Loucy (cell line): ENCODE measurements at regions not wholly inside any gene's neighbourhood (a gene's known extent, or its start where the extent isn't known, plus 50 kb on each side); places are given as distances from the start of the nearest gene placed in this dataset.

Experiments
- H2AFZ ChIP-seq: fragments of 200-600 bp; sonication (generic); 2 replicates; pipeline ENCODE4 v1.6.0; 2016; ENCODE audit warnings: antibody characterized with exemption, mild to moderate bottlenecking, low read length, moderate library complexity
- H3F3A ChIP-seq: fragments of 200-600 bp; 2 replicates; pipeline ENCODE4 v1.6.0; 2016; ENCODE audit warnings: antibody characterized with exemption, low read depth, mild to moderate bottlenecking
- H3K27me3 ChIP-seq: fragments of 200-600 bp; sonication (generic); 2 replicates; pipeline ENCODE4 v1.6.1; 2014; ENCODE audit warnings: low read length, mild to moderate bottlenecking; ENCODE audit not compliant: insufficient read depth, poor library complexity, severe bottlenecking
- H3K36me3 ChIP-seq: fragments of 200-600 bp; sonication (generic); 2 replicates; pipeline ENCODE4 v1.6.1; 2016; ENCODE audit warnings: low read length; ENCODE audit not compliant: insufficient read depth
- H3K4me1 ChIP-seq: fragments of 200-600 bp; sonication (generic); 2 replicates; pipeline ENCODE4 v1.5.1; 2014; ENCODE audit warnings: low read length, mild to moderate bottlenecking; ENCODE audit not compliant: insufficient read depth, poor library complexity, severe bottlenecking
- H3K4me2 ChIP-seq: fragments of 200-600 bp; sonication (generic); 2 replicates; pipeline ENCODE4 v1.6.0; 2014; ENCODE audit warnings: antibody characterized with exemption, low read length, low read depth, mild to moderate bottlenecking; ENCODE audit not compliant: poor library complexity, severe bottlenecking
- H3K4me3 ChIP-seq: fragments of 200-600 bp; sonication (generic); 2 replicates; pipeline ENCODE4 v1.5.1; 2014; ENCODE audit warnings: low read length, mild to moderate bottlenecking, mixed read lengths; ENCODE audit not compliant: poor library complexity, severe bottlenecking
- H3K79me2 ChIP-seq: fragments of 200-600 bp; sonication (generic); 2 replicates; pipeline ENCODE4 v1.6.1; 2014; ENCODE audit warnings: low read length; ENCODE audit not compliant: insufficient read depth
- H3K9ac ChIP-seq: fragments of 200-600 bp; sonication (generic); 2 replicates; pipeline ENCODE4 v1.6.0; 2014; ENCODE audit warnings: mild to moderate bottlenecking, low read depth, low read length, moderate library complexity; ENCODE audit not compliant: poor library complexity, severe bottlenecking
- H3K9me2 ChIP-seq: fragments of 200-600 bp; sonication (generic); replicated peaks from 2 replicates; pipeline ENCODE4 v1.6.1; 2016; ENCODE audit warnings: low read depth, low read length, mixed read lengths
- H3K9me3 ChIP-seq: fragments of 200-600 bp; sonication (generic); 2 replicates; pipeline ENCODE4 v1.6.1; 2014; ENCODE audit warnings: mild to moderate bottlenecking, antibody characterized with exemption, low read length, low read depth; ENCODE audit not compliant: insufficient read depth
- H4K20me1 ChIP-seq: fragments of 200-600 bp; sonication (generic); 2 replicates; pipeline ENCODE4 v1.6.0; 2014; ENCODE audit warnings: antibody characterized with exemption, low read length, mild to moderate bottlenecking; ENCODE audit not compliant: insufficient read depth, poor library complexity, severe bottlenecking
- EZH2phosphoT487 ChIP-seq: fragments of 200-600 bp; IDR thresholded peaks from 2 replicates; pipeline ENCODE4 v1.6.1; 2018; ENCODE audit warnings: antibody characterized with exemption, mild to moderate bottlenecking, moderate library complexity, borderline replicate concordance
- TF ChIP-seq, protein P1 (sequence below): fragments of 200-600 bp; sonication (generic); conservative IDR thresholded peaks from 2 replicates; pipeline ENCODE4 v1.5.1; 2014; ENCODE audit warnings: mild to moderate bottlenecking, antibody characterized with exemption, low read length

DNA sequence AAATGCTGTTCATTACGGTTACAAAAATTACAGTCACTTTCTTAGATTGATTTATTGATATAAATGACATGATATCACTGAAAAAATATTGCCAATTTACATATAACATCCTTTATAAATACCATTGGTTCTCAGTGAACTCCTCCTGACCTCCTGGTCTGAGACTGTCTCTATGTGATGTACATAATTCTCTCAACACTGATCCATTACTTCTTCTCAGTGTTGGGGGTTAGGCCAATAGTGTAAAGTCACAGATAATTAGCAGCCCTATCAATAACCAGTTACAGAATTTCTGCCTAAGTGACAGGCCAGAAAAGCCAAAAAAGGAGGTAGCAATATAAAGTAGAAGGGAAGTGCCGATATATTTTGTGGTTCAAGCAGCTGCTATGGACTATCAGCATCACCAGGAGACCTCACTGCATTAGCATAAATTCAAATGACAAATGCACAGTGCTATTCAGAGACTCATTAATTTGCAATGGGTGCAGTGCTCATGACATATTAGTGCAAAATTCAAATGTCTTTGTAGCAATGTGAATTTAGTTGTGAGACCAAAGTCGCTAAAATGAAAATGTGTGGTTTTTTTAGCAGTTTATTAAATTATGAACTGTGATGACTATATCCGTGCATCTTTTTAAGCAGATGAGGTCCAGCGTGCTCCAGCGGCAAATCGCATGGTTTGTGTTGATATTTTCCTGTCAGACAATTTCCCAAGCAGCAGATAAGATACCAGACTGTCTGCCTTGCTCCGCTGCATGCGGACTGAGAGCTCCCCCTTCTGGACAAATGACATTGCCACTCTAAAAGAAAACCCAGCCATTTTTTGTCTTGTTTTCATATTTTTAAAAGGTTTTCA is 144.6 kb downstream of the CETN3 start:
- Histone ChIP-seq H3K4me1 (peaks cover 5% of the 10 kb centered on the region), H4K20me1 (no peaks in the 10 kb centered on the region), H3K27me3 (no peaks in the 10 kb centered on the region), H3K4me2 (no peak overlapping the region), H3K9me3 (no peaks in the 10 kb centered on the region), H3K4me3 (no peak overlapping the region), H3K79me2 (no peaks in the 10 kb centered on the region), H3K9me2 (no peaks in the 10 kb centered on the region), H3K9ac (no peak overlapping the region), H3K36me3 (no peaks in the 10 kb centered on the region), H2AFZ (0 out of 2 replicates have a peak overlapping the region, but pooled peaks have one; percentile 27), H3F3A (no peaks in the 10 kb centered on the region)
- TF ChIP-seq, protein P1, sequence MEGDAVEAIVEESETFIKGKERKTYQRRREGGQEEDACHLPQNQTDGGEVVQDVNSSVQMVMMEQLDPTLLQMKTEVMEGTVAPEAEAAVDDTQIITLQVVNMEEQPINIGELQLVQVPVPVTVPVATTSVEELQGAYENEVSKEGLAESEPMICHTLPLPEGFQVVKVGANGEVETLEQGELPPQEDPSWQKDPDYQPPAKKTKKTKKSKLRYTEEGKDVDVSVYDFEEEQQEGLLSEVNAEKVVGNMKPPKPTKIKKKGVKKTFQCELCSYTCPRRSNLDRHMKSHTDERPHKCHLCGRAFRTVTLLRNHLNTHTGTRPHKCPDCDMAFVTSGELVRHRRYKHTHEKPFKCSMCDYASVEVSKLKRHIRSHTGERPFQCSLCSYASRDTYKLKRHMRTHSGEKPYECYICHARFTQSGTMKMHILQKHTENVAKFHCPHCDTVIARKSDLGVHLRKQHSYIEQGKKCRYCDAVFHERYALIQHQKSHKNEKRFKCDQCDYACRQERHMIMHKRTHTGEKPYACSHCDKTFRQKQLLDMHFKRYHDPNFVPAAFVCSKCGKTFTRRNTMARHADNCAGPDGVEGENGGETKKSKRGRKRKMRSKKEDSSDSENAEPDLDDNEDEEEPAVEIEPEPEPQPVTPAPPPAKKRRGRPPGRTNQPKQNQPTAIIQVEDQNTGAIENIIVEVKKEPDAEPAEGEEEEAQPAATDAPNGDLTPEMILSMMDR: peak; percentile 73
- TF ChIP-seq EZH2phosphoT487: no peak

DNA sequence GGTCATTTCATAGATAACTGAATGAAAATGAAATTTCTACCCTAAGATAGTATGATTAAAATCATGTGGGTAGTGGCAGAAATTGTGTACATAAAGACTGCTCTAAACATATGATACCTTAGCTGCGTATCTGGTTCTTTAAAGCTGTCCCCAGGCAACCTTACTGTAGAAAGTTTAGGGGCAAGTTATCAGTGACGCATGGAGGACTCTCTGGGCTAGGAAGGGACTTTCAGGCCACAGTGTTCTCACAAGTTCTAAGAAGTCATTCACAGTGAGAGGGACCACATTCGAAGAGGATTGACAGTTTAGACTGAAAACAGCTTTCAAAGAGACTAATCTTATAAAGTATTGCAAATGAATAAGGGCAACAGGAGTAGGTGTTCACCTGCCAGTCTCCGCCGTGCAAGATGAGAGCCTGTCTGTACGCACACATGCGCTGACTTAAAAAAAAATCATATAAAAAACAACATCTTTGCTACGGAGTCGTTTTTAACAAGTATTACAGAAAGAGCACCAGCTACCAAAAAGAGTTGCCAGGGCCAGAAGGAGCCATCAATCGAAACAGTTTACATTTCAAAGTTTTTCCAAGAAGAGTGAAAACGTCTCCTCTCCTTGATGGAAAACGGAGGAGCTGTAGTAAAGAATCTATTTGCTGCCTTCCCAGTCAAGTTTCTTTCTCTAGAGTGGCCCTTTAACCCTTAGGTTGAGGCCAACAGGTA is 146.3 kb downstream of the CETN3 start:
- Histone ChIP-seq H3K9ac (no peak overlapping the region), H2AFZ (no peak overlapping the region)

DNA sequence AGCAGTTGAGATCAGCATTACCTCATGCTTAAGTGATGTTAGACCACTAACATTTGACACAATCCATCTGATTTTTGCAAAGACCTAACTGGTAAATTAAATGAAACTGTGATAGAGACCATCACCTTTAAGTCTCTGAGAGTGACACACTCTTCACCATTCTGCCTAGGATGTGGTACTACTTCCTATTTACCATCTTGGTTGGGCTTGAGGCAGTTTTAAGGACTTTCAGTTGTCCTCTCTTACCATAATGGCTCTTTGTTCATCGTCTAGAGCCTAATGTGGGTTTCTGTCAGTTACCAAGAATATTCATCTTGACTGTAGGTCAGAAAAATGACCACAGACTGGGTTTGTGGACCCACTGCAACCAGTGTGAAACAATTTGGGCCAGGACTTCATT is 158.1 kb downstream of the CETN3 start:
- H3K9me3 ChIP-seq: no peaks in the 10 kb centered on the region

More for the DNA sequence above, 146.3 kb downstream of the CETN3 start:
- Histone ChIP-seq H3K4me3 (no peak overlapping the region), H3K36me3 (no peaks in the 10 kb centered on the region), H3K27me3 (no peaks in the 10 kb centered on the region), H3K4me2 (no peak overlapping the region), H4K20me1 (no peaks in the 10 kb centered on the region), H3K4me1 (peaks cover 5% of the 10 kb centered on the region), H3K79me2 (no peaks in the 10 kb centered on the region), H3F3A (no peaks in the 10 kb centered on the region), H3K9me3 (no peaks in the 10 kb centered on the region), H3K9me2 (no peaks in the 10 kb centered on the region)
- TF ChIP-seq, protein P1: no peak
- TF ChIP-seq EZH2phosphoT487: no peak

More for the DNA sequence above, 158.1 kb downstream of the CETN3 start:
- no peaks in the 10 kb centered on the region for H3F3A ChIP-seq
- H4K20me1 ChIP-seq: no peaks in the 10 kb centered on the region
- H3K9me2 ChIP-seq: no peaks in the 10 kb centered on the region
- no peaks in the 10 kb centered on the region for H3K36me3 ChIP-seq
- TF ChIP-seq, protein P1: no peak
- TF ChIP-seq EZH2phosphoT487: no peak
- no peak overlapping the region for H3K9ac ChIP-seq
- no peak overlapping the region for H3K4me2 ChIP-seq
- no peaks in the 10 kb centered on the region for H3K4me1 ChIP-seq
- H3K27me3 ChIP-seq: no peaks in the 10 kb centered on the region
- no peaks in the 10 kb centered on the region for H3K79me2 ChIP-seq
- no peak overlapping the region for H3K4me3 ChIP-seq
- H2AFZ ChIP-seq: no peak overlapping the region
